ENCODE measurements at regions not wholly inside any gene's neighbourhood (a gene's known extent, or its start where the extent isn't known, plus 50 kb on each side); places are given as distances from the start of the nearest gene placed in this dataset.
"Not testable (repeated sequence)": the region's sequence is repeated elsewhere in the genome, so short reads cannot be mapped to it uniquely, and the experiment has no call there.

DNA sequence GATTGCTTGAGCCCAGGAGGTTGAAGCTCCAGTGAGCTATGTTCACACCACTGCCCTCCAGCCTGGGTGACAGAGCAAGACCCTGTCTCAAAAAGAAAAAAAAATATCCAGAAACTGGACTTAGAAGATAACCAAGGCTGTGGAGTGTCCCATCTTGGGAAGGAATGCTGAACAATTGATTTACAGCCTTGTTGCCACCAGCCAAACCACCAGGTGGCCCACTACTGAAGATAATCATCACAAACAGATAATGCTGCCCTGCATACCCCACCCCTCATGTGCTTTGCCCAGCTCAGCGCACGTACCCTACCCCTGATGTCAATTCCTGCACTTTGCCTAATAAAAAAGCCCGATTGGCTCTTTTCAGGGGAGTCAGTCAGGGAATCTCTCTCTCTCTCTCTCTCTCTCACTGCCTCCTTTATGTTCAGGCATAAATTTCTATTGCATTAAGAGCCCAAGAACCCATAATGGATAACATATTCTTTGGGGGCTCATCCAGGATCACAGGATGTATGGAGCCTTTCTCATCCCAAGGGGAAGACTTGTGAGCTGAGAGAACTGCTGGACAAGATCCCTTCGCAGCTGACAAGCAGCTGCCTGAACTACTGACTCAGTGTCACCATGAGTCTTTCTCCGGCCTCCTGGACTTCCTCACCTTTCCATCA lies 166.4 kb downstream of the CD24 start:
- no peak overlapping the region for H3K4me3 ChIP-seq (ENCODE audit: low read length)
- peaks cover 11% of the 10 kb centered on the region for H3K9me3 Mint-ChIP-seq
- no peak overlapping the region for H3K27ac ChIP-seq (ENCODE audit: low read depth in 1 of 2, low read length in 2 of 2)
- CTCF ChIA-PET, result no interaction called here
- peaks cover 0 to 3% of the 10 kb centered on the region in 2 experiments for H3K27me3 ChIP-seq (ENCODE audit: control insufficient read depth in 1 of 2, insufficient read depth in 2 of 2, low read length in 2 of 2)
- no peaks in the 10 kb centered on the region for H3K27me3 Mint-ChIP-seq
- H3K4me1 Mint-ChIP-seq (ENCODE audit: low read depth), result no peaks in the 10 kb centered on the region
- no peak overlapping the region for H3K27ac Mint-ChIP-seq
- POLR2A ChIA-PET, result no interaction called here
- no peaks in the 10 kb centered on the region for H3K36me3 Mint-ChIP-seq (ENCODE audit: low read depth)
- DNase-seq, result no peak
- intact Hi-C loops (cut with DNase I, micrococcal nuclease), result no loop called here
- no peaks in the 10 kb centered on the region for H3K36me3 ChIP-seq (ENCODE audit: insufficient read depth, low read length)
- H3K4me3 Mint-ChIP-seq, result no peak overlapping the region
- H3K9me3 ChIP-seq (ENCODE audit: control insufficient read depth in 1 of 2, insufficient read depth in 1 of 2, low read length in 2 of 2), result peaks cover 17 to 48% of the 10 kb centered on the region in 2 experiments
- TF ChIP-seq, protein P1, sequence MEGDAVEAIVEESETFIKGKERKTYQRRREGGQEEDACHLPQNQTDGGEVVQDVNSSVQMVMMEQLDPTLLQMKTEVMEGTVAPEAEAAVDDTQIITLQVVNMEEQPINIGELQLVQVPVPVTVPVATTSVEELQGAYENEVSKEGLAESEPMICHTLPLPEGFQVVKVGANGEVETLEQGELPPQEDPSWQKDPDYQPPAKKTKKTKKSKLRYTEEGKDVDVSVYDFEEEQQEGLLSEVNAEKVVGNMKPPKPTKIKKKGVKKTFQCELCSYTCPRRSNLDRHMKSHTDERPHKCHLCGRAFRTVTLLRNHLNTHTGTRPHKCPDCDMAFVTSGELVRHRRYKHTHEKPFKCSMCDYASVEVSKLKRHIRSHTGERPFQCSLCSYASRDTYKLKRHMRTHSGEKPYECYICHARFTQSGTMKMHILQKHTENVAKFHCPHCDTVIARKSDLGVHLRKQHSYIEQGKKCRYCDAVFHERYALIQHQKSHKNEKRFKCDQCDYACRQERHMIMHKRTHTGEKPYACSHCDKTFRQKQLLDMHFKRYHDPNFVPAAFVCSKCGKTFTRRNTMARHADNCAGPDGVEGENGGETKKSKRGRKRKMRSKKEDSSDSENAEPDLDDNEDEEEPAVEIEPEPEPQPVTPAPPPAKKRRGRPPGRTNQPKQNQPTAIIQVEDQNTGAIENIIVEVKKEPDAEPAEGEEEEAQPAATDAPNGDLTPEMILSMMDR (IDR thresholded peaks at IDR 0.05), result no peak
- no peak for ATAC-seq (ENCODE audit: poor library complexity)
- H3K4me1 ChIP-seq (ENCODE audit: insufficient read depth, low read length), result no peaks in the 10 kb centered on the region

- H3K9me3 Mint-ChIP-seq; intact Hi-C loops (cut with DNase I, micrococcal nuclease); H3K27ac Mint-ChIP-seq; H3K4me3 ChIP-seq (ENCODE audit: low read length); POLR2A ChIA-PET; H3K27me3 ChIP-seq (ENCODE audit: control insufficient read depth in 1 of 2, insufficient read depth in 2 of 2, low read length in 2 of 2); H3K27me3 Mint-ChIP-seq; H3K4me3 Mint-ChIP-seq; H3K4me1 ChIP-seq (ENCODE audit: insufficient read depth, low read length); H3K27ac ChIP-seq (ENCODE audit: low read depth in 1 of 2, low read length in 2 of 2); H3K36me3 ChIP-seq (ENCODE audit: insufficient read depth, low read length); H3K4me1 Mint-ChIP-seq (ENCODE audit: low read depth); CTCF ChIA-PET; ATAC-seq (ENCODE audit: poor library complexity); H3K36me3 Mint-ChIP-seq (ENCODE audit: low read depth); DNase-seq: not testable (repeated sequence)
- H3K9me3 ChIP-seq (ENCODE audit: control insufficient read depth in 1 of 2, insufficient read depth in 1 of 2, low read length in 2 of 2), result peaks cover 17 to 39% of the 10 kb centered on the region in 2 experiments
These were observed 168.3 kb downstream of the CD24 start for GRCh38 chr6:106806253-106806652.

DNA sequence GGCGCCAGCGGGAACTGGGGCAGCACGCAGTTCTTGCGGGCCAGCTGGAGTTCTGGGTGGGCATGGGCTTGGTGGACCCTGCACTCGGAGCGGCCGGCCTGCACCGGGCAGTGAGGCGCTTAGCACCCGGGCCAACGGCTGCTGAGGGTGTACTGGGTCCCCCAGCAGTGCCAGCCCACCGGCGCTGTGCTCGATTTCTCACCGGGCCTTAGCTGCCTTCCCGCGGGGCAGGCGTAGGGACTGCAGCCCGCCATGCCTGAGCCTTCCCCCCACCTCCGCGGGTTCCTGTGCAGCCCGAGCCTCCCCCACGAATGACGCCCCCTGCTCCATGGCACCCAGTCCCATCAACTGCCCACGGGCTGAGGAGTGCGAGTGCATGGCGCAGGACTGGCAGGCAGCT lies 168.8 kb downstream of the CD24 start:
- no peaks in the 10 kb centered on the region for H3K36me3 Mint-ChIP-seq (ENCODE audit: low read depth)
- peaks cover 3% of the 10 kb centered on the region for H3K9me3 Mint-ChIP-seq

More for the DNA sequence above, 168.8 kb downstream of the CD24 start:
- Histone ChIP-seq H3K4me3 (ENCODE audit: low read length) (no peak overlapping the region), H3K27me3 (ENCODE audit: control insufficient read depth in 1 of 2, insufficient read depth in 2 of 2, low read length in 2 of 2) (peaks cover 0 to 3% of the 10 kb centered on the region in 2 experiments), H3K27ac (ENCODE audit: low read depth in 1 of 2, low read length in 2 of 2) (no peak overlapping the region), H3K36me3 (ENCODE audit: insufficient read depth, low read length) (no peaks in the 10 kb centered on the region), H3K9me3 (ENCODE audit: control insufficient read depth in 1 of 2, insufficient read depth in 1 of 2, low read length in 2 of 2) (peaks cover 17 to 34% of the 10 kb centered on the region in 2 experiments), H3K4me1 (ENCODE audit: insufficient read depth, low read length) (no peaks in the 10 kb centered on the region)
- H3K27ac Mint-ChIP-seq, result no peak overlapping the region
- TF ChIP-seq, protein P1 (IDR thresholded peaks at IDR 0.05), result no peak
- intact Hi-C loops (cut with DNase I, micrococcal nuclease), result no loop called here
- no peak for ATAC-seq (ENCODE audit: poor library complexity)
- no peak overlapping the region for H3K4me3 Mint-ChIP-seq
- H3K4me1 Mint-ChIP-seq (ENCODE audit: low read depth), result no peaks in the 10 kb centered on the region
- POLR2A ChIA-PET, result no interaction called here
- no peak for DNase-seq
- CTCF ChIA-PET, result no interaction called here
- peaks cover 5% of the 10 kb centered on the region for H3K27me3 Mint-ChIP-seq
